NCI-H82 treated with DMSO at 0.1 percent for 48 hours (cell line): ENCODE measurements at regions not wholly inside any gene's neighbourhood (a gene's known extent, or its start where the extent isn't known, plus 50 kb on each side); places are given as distances from the start of the nearest gene placed in this dataset.

Source experiments
- DNase-seq: peaks from one replicate; lab custom pipeline; 2025; ENCODE audit not compliant: unreplicated experiment; lab: John Stamatoyannopoulos, UW

GRCh38 chr18:57243624-57244179 lies 96.8 kb downstream of the BOD1L2 start:
- no peak for DNase-seq

GRCh38 chr18:57249179-57249578 lies 102.3 kb downstream of the BOD1L2 start:
- no peak for DNase-seq

GRCh38 chr18:57249883-57250282 lies 102.5 kb upstream of the ST8SIA3 start:
- DNase-seq: no peak

GRCh38 chr18:57251747-57252146 lies 100.6 kb upstream of the ST8SIA3 start:
- DNase-seq: no peak

GRCh38 chr18:57253903-57254302 lies 98.5 kb upstream of the ST8SIA3 start:
- no peak for DNase-seq

- no peak for DNase-seq
These were observed 94.1 kb upstream of the ST8SIA3 start for GRCh38 chr18:57258131-57258777.

- no peak for DNase-seq
These were observed 84.9 kb upstream of the ST8SIA3 start for GRCh38 chr18:57267368-57267925.

- no peak for DNase-seq
These were observed 82.6 kb upstream of the ST8SIA3 start for GRCh38 chr18:57269756-57270155.

GRCh38 chr18:57270156-57270555 lies 82.2 kb upstream of the ST8SIA3 start:
- DNase-seq: no peak

GRCh38 chr18:57273194-57273593 lies 79.2 kb upstream of the ST8SIA3 start:
- no peak for DNase-seq

- no peak for DNase-seq
These were observed 77.2 kb upstream of the ST8SIA3 start for GRCh38 chr18:57275111-57275510.

GRCh38 chr18:57276829-57277228 lies 75.5 kb upstream of the ST8SIA3 start:
- DNase-seq: no peak

- no peak for DNase-seq
These were observed 73.4 kb upstream of the ST8SIA3 start for GRCh38 chr18:57278933-57279332.

- no peak for DNase-seq
These were observed 70.8 kb upstream of the ST8SIA3 start for GRCh38 chr18:57281519-57281918.

- DNase-seq: no peak
These were observed 65.4 kb upstream of the ST8SIA3 start for GRCh38 chr18:57286949-57287348.

- DNase-seq: no peak
These were observed 64.6 kb upstream of the ST8SIA3 start for GRCh38 chr18:57287766-57288165.

- DNase-seq: no peak
These were observed 57.8 kb upstream of the ST8SIA3 start for GRCh38 chr18:57294547-57294946.

- DNase-seq: no peak
These were observed 56.0 kb upstream of the ST8SIA3 start for GRCh38 chr18:57296336-57296735.

GRCh38 chr18:57297306-57297705 lies 55.1 kb upstream of the ST8SIA3 start:
- no peak for DNase-seq

GRCh38 chr18:57299931-57300330 lies 52.4 kb upstream of the ST8SIA3 start:
- DNase-seq: no peak

- no peak for DNase-seq
These were observed 50.5 kb upstream of the ST8SIA3 start for GRCh38 chr18:57301573-57302559.
